ENCODE measurements at regions not wholly inside any gene's neighbourhood (a gene's known extent, or its start where the extent isn't known, plus 50 kb on each side); places are given as distances from the start of the nearest gene placed in this dataset.

GRCh38 chr15:31925541-31925940 is 104.8 kb upstream of the CHRNA7 start:
- no peak for DNase-seq

DNA sequence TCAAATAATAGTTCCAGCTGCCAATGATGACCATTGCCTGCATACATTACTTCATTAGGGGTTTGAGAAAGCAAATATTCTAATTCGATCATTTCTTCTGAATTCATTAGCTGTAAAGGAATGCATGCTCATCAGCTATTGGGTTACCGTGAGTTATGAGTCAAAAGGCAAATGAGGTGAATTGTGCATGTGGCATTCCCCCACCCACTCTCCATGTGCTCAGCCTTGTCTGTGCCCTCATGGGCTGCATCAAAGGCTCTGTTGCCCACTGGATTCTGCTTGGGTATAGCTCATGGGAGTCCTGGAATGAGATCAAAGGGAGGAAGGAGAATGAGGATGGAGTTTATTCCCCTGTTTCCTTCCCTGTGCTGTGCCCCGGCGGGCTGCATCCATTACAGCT is 99.3 kb upstream of the CHRNA7 start:
- DNase-seq: no peak

GRCh38 chr15:31932576-31932975 is 97.7 kb upstream of the CHRNA7 start:
- DNase-seq: no peak

DNA sequence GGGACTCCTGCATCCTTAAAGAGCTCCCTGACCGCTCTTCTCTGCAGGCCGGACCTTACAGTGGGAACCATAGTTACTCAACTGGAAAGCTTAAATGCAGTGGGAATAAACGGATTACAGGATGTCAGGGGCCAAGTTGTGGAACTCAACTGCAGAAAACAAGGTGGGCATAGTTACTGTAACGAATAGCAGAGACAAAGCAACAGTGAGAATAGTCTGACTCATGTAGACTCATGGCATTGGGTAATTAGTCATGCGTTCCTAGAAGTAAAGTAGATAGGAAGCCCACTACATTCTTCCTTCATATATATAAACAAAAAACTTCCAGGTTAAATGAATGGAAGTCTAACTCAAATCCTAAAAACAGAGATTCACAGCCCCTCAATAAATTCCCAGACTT is 95.5 kb upstream of the CHRNA7 start:
- DNase-seq: no peak

DNA sequence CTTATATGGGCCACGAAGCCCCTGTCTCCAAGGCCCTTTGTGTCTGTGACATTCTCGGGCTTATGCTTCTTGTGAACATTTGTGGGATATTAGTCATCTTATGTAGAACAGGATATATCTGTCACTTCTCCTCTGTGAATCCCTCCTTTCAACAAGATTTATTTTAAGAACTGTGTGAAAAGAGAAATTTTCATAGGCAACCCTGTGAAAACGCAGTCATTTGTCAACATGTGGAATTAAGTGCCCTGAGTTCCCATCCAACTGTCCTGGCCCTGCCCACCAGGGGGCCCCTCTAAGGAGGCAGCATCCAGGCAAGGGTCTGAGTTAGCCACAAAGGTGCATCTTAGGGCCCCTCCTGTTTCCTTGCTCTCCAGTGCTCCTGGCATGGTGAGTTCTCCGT is 76.8 kb upstream of the CHRNA7 start:
- no peak for DNase-seq

GRCh38 chr15:31954374-31955172 is 75.7 kb upstream of the CHRNA7 start:
- no peak for DNase-seq

- DNase-seq: no peak
Observed at GRCh38 chr15:31955734-31956133, 74.6 kb upstream of the CHRNA7 start.

GRCh38 chr15:31957581-31957980 is 72.7 kb upstream of the CHRNA7 start:
- no peak for DNase-seq

GRCh38 chr15:31964586-31965307 is 65.6 kb upstream of the CHRNA7 start:
- no peak for DNase-seq

DNA sequence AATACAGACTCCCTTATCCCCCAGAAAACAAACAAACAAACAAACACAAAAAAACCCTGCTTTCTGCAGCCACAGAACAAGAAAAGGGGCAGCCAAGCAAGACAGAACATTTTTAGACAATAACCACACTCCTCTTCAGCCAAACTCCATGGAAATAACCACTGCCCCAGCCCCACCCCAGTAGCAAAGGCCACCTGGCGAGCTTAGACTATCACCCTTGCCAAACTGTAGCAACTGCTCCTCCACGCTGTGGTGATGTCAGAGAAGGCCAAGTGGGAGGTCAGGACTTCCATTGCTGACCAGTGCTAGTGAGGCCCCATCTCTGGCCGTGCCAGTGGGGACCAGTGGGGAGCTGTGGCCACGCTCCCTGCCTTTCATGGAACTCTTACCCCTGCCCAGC is 60.3 kb upstream of the CHRNA7 start:
- no peak for DNase-seq

DNA sequence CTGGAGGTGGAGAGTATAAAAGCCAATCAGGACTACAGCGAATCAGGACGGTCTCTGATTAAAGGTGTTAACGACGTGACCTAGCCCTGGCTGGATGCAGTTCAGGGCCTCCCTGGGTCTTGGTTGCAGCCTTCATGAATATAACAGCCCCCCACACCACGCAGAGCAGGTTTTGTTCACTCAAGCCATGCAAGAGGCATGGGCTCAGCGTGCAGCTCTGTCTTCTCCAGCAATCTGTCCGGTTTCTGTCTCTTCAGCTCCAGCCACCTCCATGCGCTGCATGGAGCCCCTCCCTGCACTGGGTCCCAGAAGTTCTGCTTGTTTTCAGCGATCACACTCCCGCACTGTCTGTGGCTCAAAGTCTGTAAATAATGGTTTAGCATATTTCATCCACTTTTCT is 57.1 kb upstream of the CHRNA7 start:
- no peak for DNase-seq

- DNase-seq: no peak
Observed at GRCh38 chr15:31974154-31974794, 56.0 kb upstream of the CHRNA7 start.

- DNase-seq: no peak
Observed at GRCh38 chr15:31974855-31975829, 55.2 kb upstream of the CHRNA7 start.

DNA sequence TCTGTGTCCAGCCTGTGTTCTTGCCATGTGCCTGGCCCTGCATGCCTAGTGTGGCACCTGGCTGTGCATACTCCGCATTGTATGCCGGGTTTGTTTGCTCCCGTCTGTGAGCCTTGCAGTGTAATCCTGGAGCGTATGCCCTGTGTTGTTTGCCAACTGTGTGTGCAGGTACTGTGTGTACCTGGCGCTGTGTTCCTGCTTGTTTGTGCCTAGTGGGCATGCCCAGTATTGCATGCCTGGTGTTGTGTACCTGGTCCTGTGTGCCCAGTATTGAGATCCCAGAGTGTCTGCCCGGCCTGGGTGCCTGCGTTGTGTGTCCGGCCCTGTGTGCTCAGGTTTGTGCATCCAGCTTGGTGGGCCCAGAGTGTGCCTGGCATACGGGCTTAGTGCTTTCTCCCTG is 54.5 kb upstream of the CHRNA7 start:
- DNase-seq: no peak

- no peak for DNase-seq
Observed at GRCh38 chr15:31977138-31977537, 53.2 kb upstream of the CHRNA7 start.

- DNase-seq: peak; percentile 59
Observed at GRCh38 chr15:31977812-31978661, 52.3 kb upstream of the CHRNA7 start.
